K562 (cell line): ENCODE measurements at regions not wholly inside any gene's neighbourhood (a gene's known extent, or its start where the extent isn't known, plus 50 kb on each side); places are given as distances from the start of the nearest gene placed in this dataset.

Source experiments
- ATAC-seq: fragments of 200-7000 bp; cut with Tn5 transposase; 3 replicates; pipeline ENCODE4 v1.9.1; 2020; ENCODE audit warnings: moderate library complexity
- BruUV-seq: library from RNA; stranded (reverse); fragments of 400-500 nt; replicated peaks from 2 replicates; lab custom pipeline; 2021; lab: Mats Ljungman, UMichigan
- CTCF ChIA-PET: fragments of 300-600 bp; formaldehyde crosslinking; extraction: SDS; loops from one replicate; lab custom pipeline; 2021; ENCODE audit warnings: low intra/inter-chr PET ratio; lab: Yijun Ruan, JAX
- POLR2A ChIA-PET: fragments of 300-600, 350-650 bp; sonication (Branson Sonifier 250); formaldehyde crosslinking; extraction: SDS; loops from one replicate; lab custom pipeline; 2021; ENCODE audit warnings: antibody characterized with exemption, inconsistent platforms; lab: Yijun Ruan, JAX
- DNase-seq, 4 experiments: peaks; one replicate each; pipeline versions ENCODE4 v3.0.0 to v3.0.0-alpha.2; 2011 to 2018; ENCODE audit warnings: low spot score in 3 of 4, mixed read lengths in 3 of 4; ENCODE audit errors: extremely low read depth in 1 of 4
- FAIRE-seq: peaks from 2 replicates; lab custom pipeline; 2011; peaks lifted over from hg19 to GRCh38; lab: Jason Lieb, UNC
- H2AFZ ChIP-seq: 2 replicates; pipeline ENCODE4 v1.6.0; 2011; ENCODE audit warnings: low read depth, low read length, control low read depth, inconsistent platforms
- H3K27ac ChIP-seq: fragments of 200-600 bp; 3 replicates; pipeline ENCODE4 v1.8.0; 2011; ENCODE audit warnings: low read depth, mild to moderate bottlenecking, control low read depth, inconsistent platforms, low read length, moderate library complexity, mixed read lengths; ENCODE audit errors: extremely low read depth
- H3K27me3 ChIP-seq, 2 experiments: fragments of 300-600 bp in 1 of 2; 2 replicates in 1 of 2; 3 replicates in 1 of 2; pipeline versions ENCODE4 v1.6.0 to v1.8.0; 2011; ENCODE audit warnings: inconsistent platforms in 2 of 2, low read length in 2 of 2, mild to moderate bottlenecking in 1 of 2, mixed read lengths in 1 of 2, moderate library complexity in 1 of 2; ENCODE audit not compliant: control insufficient read depth in 2 of 2, insufficient read depth in 2 of 2
- H3K36me3 ChIP-seq: fragments of 300-600 bp; 3 replicates; pipeline ENCODE4 v1.8.0; 2011; ENCODE audit warnings: mild to moderate bottlenecking, low read length, inconsistent platforms; ENCODE audit not compliant: control insufficient read depth, insufficient read depth
- H3K4me1 ChIP-seq, 2 experiments: fragments of 200-600 bp in 1 of 2; replicated peaks in 1 of 2; 2 replicates in 1 of 2; 3 replicates in 1 of 2; pipeline versions ENCODE4 v1.5.1 to v1.8.0; 2011; ENCODE audit warnings: inconsistent platforms in 2 of 2, low read length in 2 of 2, mild to moderate bottlenecking in 1 of 2, mixed read lengths in 1 of 2, moderate library complexity in 1 of 2; ENCODE audit not compliant: control insufficient read depth in 2 of 2, insufficient read depth in 2 of 2
- H3K4me2 ChIP-seq: 2 replicates; pipeline ENCODE4 v1.6.1; 2011; ENCODE audit warnings: low read length, control low read depth, inconsistent platforms, mixed read lengths; ENCODE audit not compliant: insufficient read depth
- H3K4me3 ChIP-seq: fragments of 200-600 bp; sonication (generic), shearing (Covaris generic); 2 replicates; pipeline ENCODE4 v1.5.1; 2016; ENCODE audit warnings: control low read depth, inconsistent platforms
- H3K79me2 ChIP-seq: fragments of 200-600 bp; 3 replicates; pipeline ENCODE4 v1.8.0; 2011; ENCODE audit warnings: low read length, inconsistent platforms; ENCODE audit not compliant: control insufficient read depth, insufficient read depth
- H3K9ac ChIP-seq, 2 experiments: 2 replicates each; pipeline versions ENCODE4 v1.6.0 to v1.6.1; 2011; ENCODE audit warnings: low read depth in 2 of 2, low read length in 2 of 2, control low read depth in 1 of 2, inconsistent platforms in 1 of 2, mild to moderate bottlenecking in 1 of 2, mixed read lengths in 1 of 2; ENCODE audit not compliant: insufficient read depth in 1 of 2
- H3K9me1 ChIP-seq: one replicate; pipeline ENCODE4 v1.6.0; 2011; ENCODE audit warnings: inconsistent platforms, mild to moderate bottlenecking, low read length, moderate library complexity; ENCODE audit not compliant: control insufficient read depth, insufficient read depth
- H3K9me3 ChIP-seq: replicated peaks from 2 replicates; pipeline ENCODE4 v1.5.1; 2011; ENCODE audit warnings: low read depth, low read length, inconsistent platforms; ENCODE audit not compliant: control insufficient read depth, insufficient read depth
- H4K20me1 ChIP-seq: replicated peaks from 2 replicates; pipeline ENCODE4 v1.6.1; 2011; ENCODE audit warnings: low read length, inconsistent platforms, mixed read lengths; ENCODE audit not compliant: control insufficient read depth, insufficient read depth
- ATF6 ChIP-seq: sonication (generic); formaldehyde crosslinking; IDR thresholded peaks from 2 replicates; pipeline ENCODE4 v1.4.0; 2020; ENCODE audit warnings: mild to moderate bottlenecking, missing genetic modification reagents
- BRD4 ChIP-seq: fragments of 200-600 bp; sonication (generic); IDR thresholded peaks from 2 replicates; pipeline ENCODE4 v1.6.1; 2017; ENCODE audit warnings: inconsistent platforms
- EHMT2 ChIP-seq: fragments of 450-650 bp; IDR thresholded peaks from 2 replicates; pipeline ENCODE4 v1.6.1; 2018; ENCODE audit warnings: antibody characterized with exemption
- GATA2 ChIP-seq: sonication (generic); formaldehyde crosslinking; IDR thresholded peaks from 2 replicates; pipeline ENCODE4 v1.4.0; 2020; ENCODE audit warnings: mild to moderate bottlenecking, missing genetic modification reagents
- PURB ChIP-seq: sonication (generic); formaldehyde crosslinking; IDR thresholded peaks from 2 replicates; pipeline ENCODE4 v1.9.0; 2021; ENCODE audit warnings: low read depth, mild to moderate bottlenecking, missing genetic modification reagents
- SMARCC2 ChIP-seq: fragments of 450-650 bp; IDR thresholded peaks from 2 replicates; pipeline ENCODE4 v1.6.1; 2017; ENCODE audit warnings: antibody characterized with exemption, moderate library complexity, mild to moderate bottlenecking, low read depth
- TBL1XR1 ChIP-seq, 2 experiments: IDR thresholded peaks; 2 replicates each; pipeline ENCODE4 v1.6.1; 2012; ENCODE audit warnings: improper control_type of control experiment in 2 of 2, low read length in 2 of 2, mild to moderate bottlenecking in 1 of 2
- ZNF253 ChIP-seq: fragments of 250-450 bp; sonication (Bioruptor Pico); conservative IDR thresholded peaks from 2 replicates; pipeline ENCODE4 v1.6.1; 2021; ENCODE audit warnings: mild to moderate bottlenecking
- ZNF316 ChIP-seq: fragments of 450-650 bp; IDR thresholded peaks from 2 replicates; pipeline ENCODE4 v1.6.1; 2016
- ZNF699 ChIP-seq: fragments of 250-450 bp; sonication (Bioruptor Pico); IDR thresholded peaks from 2 replicates; pipeline ENCODE4 v1.8.0; 2021; ENCODE audit warnings: mild to moderate bottlenecking, moderate library complexity; ENCODE audit not compliant: insufficient replicate concordance
- WGBS: fragments of 100-300 bp; shearing (Covaris generic); methylation state at CpG from one replicate; pipeline ENCODE4 v1.1.6; 2016; ENCODE audit warnings: low coverage, mixed read lengths; ENCODE audit not compliant: insufficient coverage; ENCODE audit errors: missing lambda C conversion rate; 5-methylcytosine and 5-hydroxymethylcytosine counted together
- in situ Hi-C: fragments of 300-500 bp; cut with MboI; formaldehyde crosslinking; loops from 4 replicates; pipeline ENCODE4 v1.15.0; 2018; ENCODE audit warnings: inconsistent platforms, mixed read lengths
- intact Hi-C: fragments of 100-400 bp; cut with micrococcal nuclease; formaldehyde crosslinking; loops from 2 replicates; pipeline ENCODE4 v1.14.2; 2022
- TF ChIP-seq, protein P1 (sequence below): fragments of 450-650 bp; IDR thresholded peaks from 2 replicates; pipeline ENCODE4 v1.6.1; 2016; ENCODE audit warnings: low read depth, mild to moderate bottlenecking, moderate library complexity

- Histone ChIP-seq H2AFZ (no peak overlapping the region), H3K9me3 (no peaks in the 10 kb centered on the region), H3K4me2 (no peak overlapping the region), H3K27ac (no peak overlapping the region), H3K27me3 (no peaks in the 10 kb centered on the region), H3K79me2 (no peaks in the 10 kb centered on the region), H3K4me3 (no peak overlapping the region), H3K9ac (no peak overlapping the region), H4K20me1 (no peaks in the 10 kb centered on the region), H3K9me1 (no peaks in the 10 kb centered on the region), H3K4me1 (no peaks in the 10 kb centered on the region), H3K36me3 (no peaks in the 10 kb centered on the region)
- intact Hi-C loops: no loop called here
- ATAC-seq: no peak
- 0% methylated on average over 3 of the region's 3 CpGs for WGBS
- in situ Hi-C loops: no loop called here
- CTCF ChIA-PET: no interaction called here
- POLR2A ChIA-PET: no interaction called here
- DNase-seq: no peak
- no peak for FAIRE-seq
- TF ChIP-seq, protein P1, sequence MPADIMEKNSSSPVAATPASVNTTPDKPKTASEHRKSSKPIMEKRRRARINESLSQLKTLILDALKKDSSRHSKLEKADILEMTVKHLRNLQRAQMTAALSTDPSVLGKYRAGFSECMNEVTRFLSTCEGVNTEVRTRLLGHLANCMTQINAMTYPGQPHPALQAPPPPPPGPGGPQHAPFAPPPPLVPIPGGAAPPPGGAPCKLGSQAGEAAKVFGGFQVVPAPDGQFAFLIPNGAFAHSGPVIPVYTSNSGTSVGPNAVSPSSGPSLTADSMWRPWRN: no peak
- TF ChIP-seq GATA2 (no peak), EHMT2 (no peak), TBL1XR1 (IDR thresholded peaks at IDR 0.05; ENCODE audit: low read length in 2 of 2) (no peak), PURB (CRISPR knock-in tag) (no peak), ZNF253 (no peak), ZNF316 (no peak), ATF6 (no peak), SMARCC2 (no peak), ZNF699 (CRISPR knock-in tag) (no peak), BRD4 (no peak)
- BruUV-seq: no TSS peak
Measured at GRCh38 chr20:11156922-11157321, 483.1 kb upstream of the JAG1 start.
